ENCODE measurements at regions not wholly inside any gene's neighbourhood (a gene's known extent, or its start where the extent isn't known, plus 50 kb on each side); places are given as distances from the start of the nearest gene placed in this dataset.

DNA sequence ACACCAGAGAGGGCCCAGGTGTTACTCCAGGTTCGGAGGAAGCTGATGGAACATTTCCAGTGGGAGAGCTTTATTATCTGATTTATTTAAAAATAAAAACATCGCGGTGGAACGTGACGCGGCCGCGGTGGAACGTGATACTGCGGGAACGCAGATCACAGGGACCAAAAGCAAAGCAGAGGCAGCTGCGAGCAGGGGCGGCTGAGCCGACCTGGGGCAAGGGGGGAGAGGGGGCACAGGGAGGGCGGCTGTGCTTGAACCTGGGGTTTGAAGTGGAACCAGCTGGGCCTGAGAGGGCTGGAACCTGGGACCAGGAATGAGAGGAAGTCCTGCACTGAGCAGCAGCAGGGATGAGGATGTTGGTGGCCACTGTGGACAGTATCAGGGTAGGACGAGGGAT lies 583.5 kb upstream of the SALL3 start:
- TF ChIP-seq, protein P1, sequence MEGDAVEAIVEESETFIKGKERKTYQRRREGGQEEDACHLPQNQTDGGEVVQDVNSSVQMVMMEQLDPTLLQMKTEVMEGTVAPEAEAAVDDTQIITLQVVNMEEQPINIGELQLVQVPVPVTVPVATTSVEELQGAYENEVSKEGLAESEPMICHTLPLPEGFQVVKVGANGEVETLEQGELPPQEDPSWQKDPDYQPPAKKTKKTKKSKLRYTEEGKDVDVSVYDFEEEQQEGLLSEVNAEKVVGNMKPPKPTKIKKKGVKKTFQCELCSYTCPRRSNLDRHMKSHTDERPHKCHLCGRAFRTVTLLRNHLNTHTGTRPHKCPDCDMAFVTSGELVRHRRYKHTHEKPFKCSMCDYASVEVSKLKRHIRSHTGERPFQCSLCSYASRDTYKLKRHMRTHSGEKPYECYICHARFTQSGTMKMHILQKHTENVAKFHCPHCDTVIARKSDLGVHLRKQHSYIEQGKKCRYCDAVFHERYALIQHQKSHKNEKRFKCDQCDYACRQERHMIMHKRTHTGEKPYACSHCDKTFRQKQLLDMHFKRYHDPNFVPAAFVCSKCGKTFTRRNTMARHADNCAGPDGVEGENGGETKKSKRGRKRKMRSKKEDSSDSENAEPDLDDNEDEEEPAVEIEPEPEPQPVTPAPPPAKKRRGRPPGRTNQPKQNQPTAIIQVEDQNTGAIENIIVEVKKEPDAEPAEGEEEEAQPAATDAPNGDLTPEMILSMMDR (IDR thresholded peaks at IDR 0.05; ENCODE audit: poor library complexity, severe bottlenecking): no peak
- TF ChIP-seq, protein P2, sequence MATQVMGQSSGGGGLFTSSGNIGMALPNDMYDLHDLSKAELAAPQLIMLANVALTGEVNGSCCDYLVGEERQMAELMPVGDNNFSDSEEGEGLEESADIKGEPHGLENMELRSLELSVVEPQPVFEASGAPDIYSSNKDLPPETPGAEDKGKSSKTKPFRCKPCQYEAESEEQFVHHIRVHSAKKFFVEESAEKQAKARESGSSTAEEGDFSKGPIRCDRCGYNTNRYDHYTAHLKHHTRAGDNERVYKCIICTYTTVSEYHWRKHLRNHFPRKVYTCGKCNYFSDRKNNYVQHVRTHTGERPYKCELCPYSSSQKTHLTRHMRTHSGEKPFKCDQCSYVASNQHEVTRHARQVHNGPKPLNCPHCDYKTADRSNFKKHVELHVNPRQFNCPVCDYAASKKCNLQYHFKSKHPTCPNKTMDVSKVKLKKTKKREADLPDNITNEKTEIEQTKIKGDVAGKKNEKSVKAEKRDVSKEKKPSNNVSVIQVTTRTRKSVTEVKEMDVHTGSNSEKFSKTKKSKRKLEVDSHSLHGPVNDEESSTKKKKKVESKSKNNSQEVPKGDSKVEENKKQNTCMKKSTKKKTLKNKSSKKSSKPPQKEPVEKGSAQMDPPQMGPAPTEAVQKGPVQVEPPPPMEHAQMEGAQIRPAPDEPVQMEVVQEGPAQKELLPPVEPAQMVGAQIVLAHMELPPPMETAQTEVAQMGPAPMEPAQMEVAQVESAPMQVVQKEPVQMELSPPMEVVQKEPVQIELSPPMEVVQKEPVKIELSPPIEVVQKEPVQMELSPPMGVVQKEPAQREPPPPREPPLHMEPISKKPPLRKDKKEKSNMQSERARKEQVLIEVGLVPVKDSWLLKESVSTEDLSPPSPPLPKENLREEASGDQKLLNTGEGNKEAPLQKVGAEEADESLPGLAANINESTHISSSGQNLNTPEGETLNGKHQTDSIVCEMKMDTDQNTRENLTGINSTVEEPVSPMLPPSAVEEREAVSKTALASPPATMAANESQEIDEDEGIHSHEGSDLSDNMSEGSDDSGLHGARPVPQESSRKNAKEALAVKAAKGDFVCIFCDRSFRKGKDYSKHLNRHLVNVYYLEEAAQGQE (IDR thresholded peaks at IDR 0.05; ENCODE audit: borderline replicate concordance): no peak
- TF ChIP-seq SMC3 (conservative IDR thresholded peaks at IDR 0.05; ENCODE audit: poor library complexity): no peak
- no peak for TF ChIP-seq RAD21 (conservative IDR thresholded peaks at IDR 0.05)
- TF ChIP-seq EZH2 (IDR thresholded peaks at IDR 0.05; ENCODE audit: borderline replicate concordance, insufficient read depth, low read length, poor library complexity, severe bottlenecking): no peak
- no peak for TF ChIP-seq POLR2AphosphoS5 (IDR thresholded peaks at IDR 0.05)
